MM.1S (cell line): ENCODE measurements at regions not wholly inside any gene's neighbourhood (a gene's known extent, or its start where the extent isn't known, plus 50 kb on each side); places are given as distances from the start of the nearest gene placed in this dataset.

Experiments
- DNase-seq: peaks from one replicate; pipeline ENCODE4 v3.0.0-alpha.2; 2015
- H2AFZ ChIP-seq: fragments of 300-600 bp; sonication (generic); 2 replicates; pipeline ENCODE4 v1.6.0; 2016; ENCODE audit warnings: antibody characterized with exemption, low read length
- H3F3A ChIP-seq: fragments of 300-600 bp; sonication (generic); 2 replicates; pipeline ENCODE4 v1.6.1; 2016; ENCODE audit warnings: mild to moderate bottlenecking, antibody characterized with exemption, low read length, moderate library complexity, mixed read lengths; ENCODE audit not compliant: insufficient read depth
- H3K27ac ChIP-seq: fragments of 300-600 bp; sonication (generic); 2 replicates; pipeline ENCODE4 v1.5.1; 2016; ENCODE audit warnings: mild to moderate bottlenecking, low read length
- H3K27me3 ChIP-seq: fragments of 300-600 bp; sonication (generic); replicated peaks from 2 replicates; pipeline ENCODE4 v1.6.0; 2016; ENCODE audit warnings: low read length; ENCODE audit not compliant: insufficient read depth
- H3K36me3 ChIP-seq: fragments of 300-600 bp; sonication (generic); replicated peaks from 2 replicates; pipeline ENCODE4 v1.6.1; 2016; ENCODE audit warnings: mild to moderate bottlenecking, low read length, mixed read lengths; ENCODE audit not compliant: insufficient read depth
- H3K4me1 ChIP-seq: fragments of 300-600 bp; sonication (generic); 2 replicates; pipeline ENCODE4 v1.6.1; 2016; ENCODE audit warnings: low read length, mixed read lengths
- H3K4me2 ChIP-seq: fragments of 300-600 bp; sonication (generic); 2 replicates; pipeline ENCODE4 v1.6.0; 2016; ENCODE audit warnings: low read depth, low read length
- H3K4me3 ChIP-seq: fragments of 300-600 bp; sonication (generic); 2 replicates; pipeline ENCODE4 v1.5.1; 2016; ENCODE audit warnings: low read length, mixed read lengths
- H3K79me2 ChIP-seq: fragments of 300-600 bp; sonication (generic); 2 replicates; pipeline ENCODE4 v1.6.1; 2016; ENCODE audit warnings: mixed run types, low read length, mixed read lengths
- H3K9ac ChIP-seq: fragments of 300-600 bp; sonication (generic); 2 replicates; pipeline ENCODE4 v1.6.1; 2016; ENCODE audit warnings: low read length, mixed read lengths
- H3K9me2 ChIP-seq: fragments of 300-600 bp; sonication (generic); replicated peaks from 2 replicates; pipeline ENCODE4 v1.6.1; 2016; ENCODE audit warnings: mild to moderate bottlenecking, low read length, mixed read lengths; ENCODE audit not compliant: insufficient read depth
- H3K9me3 ChIP-seq: fragments of 300-600 bp; sonication (generic); replicated peaks from 2 replicates; pipeline ENCODE4 v1.6.1; 2016; ENCODE audit warnings: mild to moderate bottlenecking, low read length, mixed read lengths; ENCODE audit not compliant: insufficient read depth
- H4K20me1 ChIP-seq: fragments of 300-600 bp; sonication (generic); 2 replicates; pipeline ENCODE4 v1.6.1; 2016; ENCODE audit warnings: mild to moderate bottlenecking, low read length, moderate library complexity, mixed read lengths; ENCODE audit not compliant: insufficient read depth
- CTCF ChIP-seq: fragments of 300-600 bp; sonication (generic); IDR thresholded peaks from 2 replicates; pipeline ENCODE4 v1.5.1; 2016; ENCODE audit warnings: antibody characterized with exemption, low read length, mixed read lengths
- EZH2 ChIP-seq: fragments of 300-600 bp; sonication (generic); optimal IDR thresholded peaks from 2 replicates; pipeline ENCODE3; 2017; ENCODE audit warnings: low read depth, mild to moderate bottlenecking, antibody characterized with exemption, low read length, mixed read lengths
- EZH2phosphoT487 ChIP-seq: fragments of 300-600 bp; sonication (generic); IDR thresholded peaks from 2 replicates; pipeline ENCODE4 v1.6.1; 2018; ENCODE audit warnings: antibody characterized with exemption, low read length

GRCh38 chr14:38129705-38130104 is 78.0 kb upstream of the SSTR1 start:
- H2AFZ ChIP-seq, result no peak overlapping the region
- no peak overlapping the region for H3K27ac ChIP-seq
- no peak overlapping the region for H3K9ac ChIP-seq
- H3K9me2 ChIP-seq, result no peaks in the 10 kb centered on the region
- H3K9me3 ChIP-seq, result no peaks in the 10 kb centered on the region
- no peaks in the 10 kb centered on the region for H3K36me3 ChIP-seq
- no peaks in the 10 kb centered on the region for H3K27me3 ChIP-seq
- no peak overlapping the region for H3K4me3 ChIP-seq
- H3K4me1 ChIP-seq, result no peaks in the 10 kb centered on the region
- no peak overlapping the region for H3K4me2 ChIP-seq
- no peaks in the 10 kb centered on the region for H3K79me2 ChIP-seq
- DNase-seq, result no peak
- TF ChIP-seq CTCF (no peak), EZH2 (no peak), EZH2phosphoT487 (no peak)
- no peaks in the 10 kb centered on the region for H4K20me1 ChIP-seq
- H3F3A ChIP-seq, result no peaks in the 10 kb centered on the region

GRCh38 chr14:38134416-38135030 is 73.2 kb upstream of the SSTR1 start:
- no peak overlapping the region for H2AFZ ChIP-seq
- no peak overlapping the region for H3K27ac ChIP-seq
- H3K4me3 ChIP-seq, result no peak overlapping the region
- no peak overlapping the region for H3K4me2 ChIP-seq
- no peak for DNase-seq
- H3K27me3 ChIP-seq, result no peaks in the 10 kb centered on the region
- H3F3A ChIP-seq, result no peaks in the 10 kb centered on the region
- no peak for TF ChIP-seq EZH2phosphoT487
- TF ChIP-seq EZH2, result no peak
- TF ChIP-seq CTCF, result no peak
- H3K9me2 ChIP-seq, result no peaks in the 10 kb centered on the region
- H3K9ac ChIP-seq, result no peak overlapping the region
- H3K9me3 ChIP-seq, result no peaks in the 10 kb centered on the region
- H3K4me1 ChIP-seq, result no peaks in the 10 kb centered on the region
- H3K36me3 ChIP-seq, result no peaks in the 10 kb centered on the region
- no peaks in the 10 kb centered on the region for H3K79me2 ChIP-seq
- no peaks in the 10 kb centered on the region for H4K20me1 ChIP-seq

- Histone ChIP-seq H3K27ac (no peak overlapping the region), H3K27me3 (no peaks in the 10 kb centered on the region), H3K9me3 (no peaks in the 10 kb centered on the region), H4K20me1 (no peaks in the 10 kb centered on the region), H3K9me2 (no peaks in the 10 kb centered on the region), H3K79me2 (no peaks in the 10 kb centered on the region), H3F3A (no peaks in the 10 kb centered on the region), H2AFZ (no peak overlapping the region), H3K4me2 (no peak overlapping the region), H3K4me1 (no peaks in the 10 kb centered on the region), H3K36me3 (no peaks in the 10 kb centered on the region), H3K4me3 (no peak overlapping the region), H3K9ac (no peak overlapping the region)
- TF ChIP-seq CTCF, result no peak
- no peak for TF ChIP-seq EZH2
- TF ChIP-seq EZH2phosphoT487, result no peak
- no peak for DNase-seq
These were observed 72.4 kb upstream of the SSTR1 start for GRCh38 chr14:38135106-38135867.
